Mesothelial cell of epicardium (in vitro differentiated cells): ENCODE measurements at regions not wholly inside any gene's neighbourhood (a gene's known extent, or its start where the extent isn't known, plus 50 kb on each side); places are given as distances from the start of the nearest gene placed in this dataset.

ENCODE experiments used
- DNase-seq, 2 experiments: peaks; one replicate each; pipeline ENCODE4 v3.0.0; 2021; ENCODE audit warnings: low spot score in 2 of 2; ENCODE audit not compliant: unreplicated experiment in 2 of 2
- H3K27ac Mint-ChIP-seq: 2 replicates; pipeline ENCODE4 v1.8.0; 2021; ENCODE audit warnings: mixed read lengths
- H3K27me3 Mint-ChIP-seq: 2 replicates; pipeline ENCODE4 v1.8.0; 2021; ENCODE audit warnings: low read depth, mixed read lengths
- H3K36me3 Mint-ChIP-seq: 2 replicates; pipeline ENCODE4 v1.8.0; 2021; ENCODE audit warnings: mixed read lengths
- H3K4me1 Mint-ChIP-seq: 2 replicates; pipeline ENCODE4 v1.8.0; 2021; ENCODE audit warnings: mixed read lengths
- H3K4me3 Mint-ChIP-seq: 2 replicates; pipeline ENCODE4 v1.8.0; 2021; ENCODE audit warnings: mild to moderate bottlenecking, moderate library complexity, mixed read lengths
- H3K9me3 Mint-ChIP-seq: 2 replicates; pipeline ENCODE4 v1.8.0; 2021; ENCODE audit warnings: mixed read lengths
- TF ChIP-seq, protein P1 (sequence below): fragments of 200-600 bp; sonication (generic); IDR thresholded peaks from one replicate; pipeline ENCODE4 v1.5.0; 2021; ENCODE audit warnings: antibody characterized with exemption; ENCODE audit not compliant: unreplicated experiment

GRCh38 chr6:153595903-153596302 is 443.1 kb upstream of the OPRM1 start:
- Mint-ChIP-seq H3K27ac (no peak overlapping the region), H3K27me3 (no peaks in the 10 kb centered on the region), H3K9me3 (no peaks in the 10 kb centered on the region), H3K4me3 (no peak overlapping the region), H3K4me1 (peaks cover 3% of the 10 kb centered on the region), H3K36me3 (no peaks in the 10 kb centered on the region)
- TF ChIP-seq, protein P1, sequence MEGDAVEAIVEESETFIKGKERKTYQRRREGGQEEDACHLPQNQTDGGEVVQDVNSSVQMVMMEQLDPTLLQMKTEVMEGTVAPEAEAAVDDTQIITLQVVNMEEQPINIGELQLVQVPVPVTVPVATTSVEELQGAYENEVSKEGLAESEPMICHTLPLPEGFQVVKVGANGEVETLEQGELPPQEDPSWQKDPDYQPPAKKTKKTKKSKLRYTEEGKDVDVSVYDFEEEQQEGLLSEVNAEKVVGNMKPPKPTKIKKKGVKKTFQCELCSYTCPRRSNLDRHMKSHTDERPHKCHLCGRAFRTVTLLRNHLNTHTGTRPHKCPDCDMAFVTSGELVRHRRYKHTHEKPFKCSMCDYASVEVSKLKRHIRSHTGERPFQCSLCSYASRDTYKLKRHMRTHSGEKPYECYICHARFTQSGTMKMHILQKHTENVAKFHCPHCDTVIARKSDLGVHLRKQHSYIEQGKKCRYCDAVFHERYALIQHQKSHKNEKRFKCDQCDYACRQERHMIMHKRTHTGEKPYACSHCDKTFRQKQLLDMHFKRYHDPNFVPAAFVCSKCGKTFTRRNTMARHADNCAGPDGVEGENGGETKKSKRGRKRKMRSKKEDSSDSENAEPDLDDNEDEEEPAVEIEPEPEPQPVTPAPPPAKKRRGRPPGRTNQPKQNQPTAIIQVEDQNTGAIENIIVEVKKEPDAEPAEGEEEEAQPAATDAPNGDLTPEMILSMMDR, result no peak
- DNase-seq, result no peak

DNA sequence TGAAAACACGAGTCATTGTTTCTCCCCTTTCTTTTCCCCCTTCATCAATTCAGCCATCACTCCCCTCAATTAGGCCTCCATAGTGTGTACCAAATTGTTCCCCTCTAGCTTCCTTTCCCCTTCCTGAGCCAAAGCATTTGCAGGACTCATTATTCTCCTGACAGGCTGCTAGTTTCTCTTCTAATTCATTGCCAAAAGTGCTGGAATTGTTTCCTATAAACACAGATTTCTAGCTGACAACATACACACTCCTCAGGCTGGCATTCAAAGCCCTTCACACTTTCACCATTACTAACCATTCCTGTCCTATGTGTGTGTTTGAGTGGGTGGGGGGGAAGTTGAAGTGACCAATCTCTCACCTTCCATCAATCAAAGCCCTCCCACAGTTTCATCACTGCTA is 444.2 kb upstream of the OPRM1 start:
- TF ChIP-seq, protein P1, result no peak
- no peak for DNase-seq
- Mint-ChIP-seq H3K9me3 (no peaks in the 10 kb centered on the region), H3K27me3 (no peaks in the 10 kb centered on the region), H3K27ac (no peak overlapping the region), H3K36me3 (no peaks in the 10 kb centered on the region), H3K4me1 (peaks cover 9% of the 10 kb centered on the region), H3K4me3 (no peak overlapping the region)

DNA sequence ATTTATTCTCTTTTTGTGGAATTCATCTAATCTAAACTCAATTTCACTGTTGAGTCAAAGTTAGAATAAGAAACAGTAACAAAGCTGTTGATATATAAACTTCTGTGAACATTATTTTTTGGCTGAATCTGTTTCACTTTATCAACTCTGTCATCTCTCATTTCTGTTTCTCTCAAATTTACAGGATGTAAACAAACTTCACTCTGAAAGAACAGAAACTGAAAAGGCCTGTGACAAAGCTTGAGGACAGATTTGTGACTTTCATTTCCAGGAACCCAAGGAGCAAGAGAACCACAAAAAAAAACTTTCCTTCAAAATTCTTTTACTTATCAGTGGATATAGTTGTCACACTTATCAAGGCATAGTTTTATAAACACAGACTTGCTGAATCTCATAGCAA is 447.9 kb upstream of the OPRM1 start:
- Mint-ChIP-seq H3K27me3 (no peaks in the 10 kb centered on the region), H3K36me3 (no peaks in the 10 kb centered on the region), H3K4me3 (no peak overlapping the region), H3K27ac (no peak overlapping the region), H3K9me3 (no peaks in the 10 kb centered on the region), H3K4me1 (peaks cover 9% of the 10 kb centered on the region)
- DNase-seq, result no peak
- TF ChIP-seq, protein P1, result no peak

- no peak overlapping the region for H3K4me3 Mint-ChIP-seq
- no peak overlapping the region for H3K27ac Mint-ChIP-seq
- H3K36me3 Mint-ChIP-seq, result no peaks in the 10 kb centered on the region
- H3K4me1 Mint-ChIP-seq, result peaks cover 9% of the 10 kb centered on the region
- no peaks in the 10 kb centered on the region for H3K9me3 Mint-ChIP-seq
- no peak for DNase-seq
- TF ChIP-seq, protein P1, result no peak
- no peaks in the 10 kb centered on the region for H3K27me3 Mint-ChIP-seq
Measured at GRCh38 chr6:153590411-153590810, 448.6 kb upstream of the OPRM1 start.

GRCh38 chr6:153588330-153588729 is 450.7 kb upstream of the OPRM1 start:
- no peak for DNase-seq
- Mint-ChIP-seq H3K4me1 (peaks cover 9% of the 10 kb centered on the region), H3K27ac (no peak overlapping the region), H3K36me3 (no peaks in the 10 kb centered on the region), H3K9me3 (no peaks in the 10 kb centered on the region), H3K27me3 (no peaks in the 10 kb centered on the region), H3K4me3 (no peak overlapping the region)
- TF ChIP-seq, protein P1, result no peak

DNA sequence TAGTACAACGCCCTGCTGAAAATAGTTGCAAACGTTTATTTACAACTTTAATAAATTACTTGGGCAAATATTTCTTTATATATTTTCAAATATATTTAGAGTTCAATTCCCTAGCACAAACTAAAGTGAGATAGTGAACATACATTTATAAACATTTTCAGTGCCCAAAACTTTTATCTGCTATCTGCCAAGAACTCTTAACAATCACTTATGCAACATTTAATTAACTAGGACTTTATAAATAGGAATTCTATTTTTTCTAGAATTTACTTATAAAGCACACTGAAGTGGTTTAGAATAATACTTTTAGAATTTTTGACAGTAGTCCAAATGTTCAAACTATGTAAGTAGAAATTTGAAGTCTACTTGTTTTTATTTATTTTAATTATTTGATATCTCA is 452.6 kb upstream of the RGS17 start:
- no peaks in the 10 kb centered on the region for H3K36me3 Mint-ChIP-seq
- H3K27me3 Mint-ChIP-seq, result no peaks in the 10 kb centered on the region
- no peak for DNase-seq
- H3K27ac Mint-ChIP-seq, result no peak overlapping the region
- H3K9me3 Mint-ChIP-seq, result peaks cover 5% of the 10 kb centered on the region
- TF ChIP-seq, protein P1, result no peak
- H3K4me1 Mint-ChIP-seq, result no peaks in the 10 kb centered on the region
- no peak overlapping the region for H3K4me3 Mint-ChIP-seq
